Endometrial microvascular endothelial cells (primary cell): ENCODE measurements at regions not wholly inside any gene's neighbourhood (a gene's known extent, or its start where the extent isn't known, plus 50 kb on each side); places are given as distances from the start of the nearest gene placed in this dataset.

Experiments
- in situ Hi-C: cut with HindIII; loops from 2 replicates; pipeline ENCODE4 v1.10.0; 2017; ENCODE audit warnings: low sequenced_read_pairs, low pct_unique_long_range_greater_than_20kb; ENCODE audit errors: inconsistent ontology term

DNA sequence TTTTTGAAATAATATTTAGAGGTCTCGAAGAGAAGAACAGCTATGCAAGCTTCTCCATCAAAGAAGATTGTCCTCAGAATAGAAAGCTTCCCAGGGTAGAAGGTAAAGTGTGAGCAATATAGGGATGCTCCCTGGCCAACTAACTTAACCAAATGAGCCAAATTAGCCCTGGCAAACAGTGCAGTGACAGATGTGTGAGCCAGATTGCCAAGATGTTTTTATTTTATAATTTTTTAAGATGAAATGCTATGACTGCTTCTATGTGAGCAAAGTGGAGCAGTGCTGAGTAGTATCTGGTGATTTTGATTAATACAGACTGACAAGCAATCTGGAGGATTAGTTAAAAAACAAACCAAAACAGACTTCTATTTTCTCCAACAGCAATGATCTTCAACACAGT, 202.1 kb downstream of the NOVA1 start:
- in situ Hi-C loops: no loop called here

DNA sequence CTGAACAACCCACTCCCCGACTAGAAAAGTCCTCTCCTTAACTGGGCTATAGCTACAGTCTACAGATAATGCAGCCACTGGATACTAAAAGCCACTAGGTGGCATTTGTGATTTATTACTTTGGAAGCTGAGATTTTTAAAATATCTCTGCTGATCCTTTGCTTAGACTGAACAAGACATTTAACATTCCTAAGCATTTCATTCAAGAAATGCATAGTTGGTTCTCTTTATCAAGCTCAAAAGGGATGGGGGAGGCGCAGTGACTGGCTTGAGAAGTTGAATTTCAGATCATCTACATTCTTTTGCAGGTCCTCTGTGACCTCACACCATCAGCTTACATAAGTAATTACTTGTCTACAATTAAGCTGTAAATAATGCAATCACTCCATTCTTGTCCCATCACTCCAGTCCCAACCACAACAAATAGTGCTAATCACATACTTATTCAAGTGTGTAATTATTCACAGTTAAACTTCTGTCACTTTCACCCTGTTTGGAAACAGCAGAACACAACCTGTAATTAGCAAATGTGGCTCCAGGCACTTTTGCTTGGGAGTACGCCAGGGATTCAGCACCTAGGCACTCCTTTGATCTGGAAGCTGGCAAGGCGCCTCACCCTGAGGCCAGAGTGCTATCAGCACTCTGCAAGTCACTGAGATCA, 203.6 kb downstream of the NOVA1 start:
- in situ Hi-C loops: no loop called here

DNA sequence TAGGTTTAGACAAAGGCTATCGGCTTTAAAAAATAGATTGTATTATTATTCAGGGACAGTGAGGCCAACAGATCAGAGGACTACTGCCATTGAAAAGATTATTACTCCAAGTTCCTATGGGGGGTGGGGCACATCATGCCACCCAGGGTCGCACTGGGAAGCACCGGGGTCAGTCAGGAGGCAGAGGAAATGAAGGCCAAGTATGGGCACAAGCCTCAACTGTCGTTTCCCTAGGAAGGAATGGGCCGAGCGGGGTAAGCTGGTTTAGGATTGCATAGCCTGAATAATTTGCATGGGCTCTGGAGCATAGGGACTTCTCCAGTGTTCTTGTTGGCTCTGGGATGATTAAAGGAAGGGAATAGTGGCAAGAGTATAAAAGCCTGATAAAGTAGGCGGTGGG, 205.3 kb downstream of the NOVA1 start:
- in situ Hi-C loops: no loop called here

DNA sequence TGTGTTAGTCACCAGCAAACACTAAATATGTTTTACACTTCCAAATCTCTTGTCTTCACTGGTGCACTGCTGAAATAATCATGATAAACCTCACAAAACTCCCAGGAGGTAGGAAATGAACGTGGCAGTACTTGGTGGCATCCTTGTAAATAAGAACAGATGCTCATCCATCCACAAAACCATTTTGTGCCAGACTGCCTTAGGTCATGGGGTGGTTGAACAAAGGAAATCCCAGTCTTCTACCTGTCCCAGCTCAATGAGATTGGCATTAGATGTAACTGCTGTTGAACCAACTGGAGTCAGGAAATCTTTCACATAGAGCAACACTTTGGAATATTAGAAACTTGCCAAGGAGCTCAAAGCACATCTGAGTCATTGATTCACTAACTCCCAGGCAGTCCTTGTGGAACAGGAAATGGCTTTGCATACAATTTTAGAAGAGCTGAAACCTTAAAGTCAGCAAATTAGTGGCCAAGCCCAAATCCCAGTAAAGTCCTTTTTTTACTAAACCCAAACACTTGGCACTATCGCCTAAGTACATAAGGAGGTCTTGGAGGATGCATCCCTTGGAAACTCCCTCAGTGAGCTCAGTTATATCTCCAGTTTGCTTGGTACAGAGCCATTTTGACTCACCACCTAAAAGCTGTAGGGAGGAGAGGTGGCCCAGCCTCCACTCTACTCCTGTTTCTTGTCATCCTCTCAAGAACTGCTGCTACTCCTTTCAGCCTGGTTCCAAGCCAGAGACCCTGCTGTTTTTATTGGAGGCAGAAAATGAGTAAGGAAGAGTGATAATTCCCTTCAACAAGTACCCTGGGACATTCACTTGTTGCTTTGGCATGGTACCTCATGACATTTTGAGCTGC, 208.0 kb downstream of the NOVA1 start:
- in situ Hi-C loops: no loop called here

DNA sequence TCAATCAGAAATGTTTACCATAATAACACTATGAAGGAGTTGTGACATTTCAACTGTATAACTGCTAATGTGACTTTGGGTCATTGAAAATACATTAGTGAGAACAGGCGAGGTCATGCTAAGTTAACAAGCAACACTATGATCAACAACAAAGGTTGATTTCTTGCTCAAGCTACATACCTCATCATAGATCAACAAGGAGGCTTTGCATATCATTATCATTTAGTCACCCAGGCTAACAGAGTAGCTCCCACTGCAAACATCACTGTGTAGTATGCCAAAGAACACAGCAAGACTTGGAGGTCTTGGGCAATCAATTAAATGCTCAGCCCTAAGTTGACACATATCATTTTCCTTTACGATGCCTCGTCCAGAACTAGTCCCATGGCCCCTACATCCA, 212.5 kb downstream of the NOVA1 start:
- in situ Hi-C loops: no loop called here

GRCh38 chr14:26382901-26383685, 214.7 kb downstream of the NOVA1 start:
- in situ Hi-C loops: no loop called here

GRCh38 chr14:26381405-26381804, 216.4 kb downstream of the NOVA1 start:
- in situ Hi-C loops: no loop called here

DNA sequence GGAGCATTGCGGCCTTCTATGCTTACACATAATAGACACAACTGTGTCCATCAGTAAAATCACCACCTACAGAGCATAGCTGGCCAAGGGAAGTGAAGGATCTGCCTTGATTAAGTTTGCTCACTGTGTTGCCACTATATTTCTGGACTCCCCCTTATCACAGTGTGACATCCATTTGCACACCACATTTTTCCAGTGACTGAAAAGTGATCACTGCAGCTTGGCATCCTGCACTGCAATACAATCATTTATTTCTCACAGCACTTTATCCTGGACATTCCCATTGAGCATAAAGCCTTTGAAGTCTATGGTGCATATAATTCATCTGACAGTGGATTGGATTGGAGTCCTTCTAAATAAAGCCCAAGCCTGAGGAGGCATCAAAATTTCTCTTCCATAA, 217.2 kb downstream of the NOVA1 start:
- in situ Hi-C loops: no loop called here

- in situ Hi-C loops: no loop called here
Measured at GRCh38 chr14:26379951-26380350, 217.9 kb downstream of the NOVA1 start.

- in situ Hi-C loops: no loop called here
Measured at GRCh38 chr14:26377150-26377549, 220.7 kb downstream of the NOVA1 start.

- in situ Hi-C loops: no loop called here
Measured at GRCh38 chr14:26370115-26370514, 227.7 kb downstream of the NOVA1 start.

DNA sequence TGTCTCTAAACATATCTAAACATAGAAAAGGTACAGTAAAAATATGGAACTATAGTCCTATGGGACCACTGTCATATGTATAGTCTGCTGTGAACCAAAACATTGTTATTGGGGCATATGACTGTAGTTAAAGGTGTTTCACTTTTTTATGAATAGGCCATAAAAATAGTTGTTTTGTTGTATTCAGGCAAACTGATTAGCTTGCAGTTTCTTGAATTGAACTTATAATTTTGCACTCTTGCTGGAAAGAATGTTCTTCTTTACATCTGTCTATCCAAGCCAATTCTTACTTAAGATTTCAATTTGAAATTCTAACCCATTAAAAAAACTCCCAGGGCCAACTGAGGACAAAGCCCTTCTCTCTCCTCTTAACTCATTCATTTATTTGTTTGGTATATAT, 234.1 kb downstream of the NOVA1 start:
- in situ Hi-C loops: no loop called here

DNA sequence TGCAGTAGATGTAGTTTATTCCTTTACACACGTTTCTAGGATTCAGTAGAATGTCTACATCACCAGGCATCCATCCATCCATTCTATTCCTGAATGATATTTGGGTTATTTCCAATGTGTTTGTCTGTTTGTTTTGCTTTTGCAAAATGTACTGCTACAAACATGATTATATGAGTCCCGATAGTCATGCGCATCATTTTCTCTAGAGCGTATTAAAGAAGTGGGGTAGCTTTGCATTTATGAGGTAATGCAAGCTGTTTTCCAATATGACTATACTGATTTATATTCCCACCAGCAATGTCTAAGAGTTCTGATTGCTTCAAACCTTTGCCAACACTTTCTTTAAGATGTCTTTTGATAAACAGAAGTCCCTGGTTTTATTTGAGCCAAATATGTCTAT, 253.2 kb downstream of the NOVA1 start:
- in situ Hi-C loops: no loop called here

GRCh38 chr14:26339381-26339780, 258.5 kb downstream of the NOVA1 start:
- in situ Hi-C loops: no loop called here

DNA sequence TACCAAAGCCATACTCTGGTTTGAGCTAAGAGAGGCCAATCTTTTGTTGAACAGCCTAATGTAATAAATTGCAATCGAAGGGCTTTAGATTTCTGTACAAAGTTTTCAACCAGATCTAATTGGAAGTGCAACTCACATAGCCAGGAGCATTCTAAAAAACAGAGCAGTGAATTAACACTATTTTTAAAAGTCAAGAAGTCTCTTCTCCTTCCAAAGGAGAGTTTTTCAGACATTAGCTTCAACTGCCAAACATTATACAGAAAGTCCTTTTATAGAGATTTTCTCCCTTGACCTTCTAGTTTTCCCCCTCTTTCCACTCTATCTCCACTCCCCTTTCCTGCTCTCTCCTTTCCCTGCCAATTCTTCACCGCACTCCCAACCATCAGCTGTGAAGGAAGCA, 259.6 kb downstream of the NOVA1 start:
- in situ Hi-C loops: no loop called here

GRCh38 chr14:26334288-26334687, 263.5 kb downstream of the NOVA1 start:
- in situ Hi-C loops: no loop called here

DNA sequence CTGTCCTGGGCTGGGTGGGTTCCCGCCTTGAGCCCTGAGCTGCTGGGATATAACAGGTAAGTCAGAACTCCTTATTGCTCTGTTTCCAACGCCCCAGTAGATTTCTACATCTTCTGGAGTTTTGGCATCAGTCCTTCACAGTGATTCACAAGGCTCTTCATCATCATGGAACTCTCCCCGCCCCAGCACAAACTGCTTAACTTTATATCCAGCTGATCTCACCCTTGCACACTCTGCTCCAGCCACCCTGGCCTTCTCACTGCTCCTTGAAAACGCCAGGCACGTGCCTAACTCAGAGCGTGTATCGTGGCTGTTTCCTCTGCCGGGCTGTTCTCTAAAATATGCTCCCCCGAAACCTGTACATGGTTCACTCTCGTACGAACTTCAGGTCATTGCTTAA, 264.9 kb downstream of the NOVA1 start:
- in situ Hi-C loops: no loop called here

DNA sequence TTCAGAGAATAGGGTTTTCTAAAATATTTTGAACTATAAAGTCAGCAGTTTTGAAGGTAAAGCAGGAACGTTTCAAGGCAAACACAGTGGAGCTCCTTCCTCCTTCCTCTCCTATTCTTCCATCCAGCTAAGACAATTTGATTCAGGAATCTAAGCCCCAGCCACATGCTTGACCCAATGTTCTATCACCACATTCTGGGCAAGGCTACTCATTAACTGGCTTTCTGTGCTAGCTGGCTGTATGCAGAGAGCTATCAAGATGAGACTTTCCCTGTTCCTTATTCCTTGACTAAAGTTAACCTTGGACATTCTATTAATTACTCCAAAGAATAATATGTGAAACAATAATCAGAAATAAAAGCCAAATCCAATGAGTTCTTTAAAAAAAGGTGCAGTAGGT, 266.9 kb downstream of the NOVA1 start:
- in situ Hi-C loops: no loop called here

DNA sequence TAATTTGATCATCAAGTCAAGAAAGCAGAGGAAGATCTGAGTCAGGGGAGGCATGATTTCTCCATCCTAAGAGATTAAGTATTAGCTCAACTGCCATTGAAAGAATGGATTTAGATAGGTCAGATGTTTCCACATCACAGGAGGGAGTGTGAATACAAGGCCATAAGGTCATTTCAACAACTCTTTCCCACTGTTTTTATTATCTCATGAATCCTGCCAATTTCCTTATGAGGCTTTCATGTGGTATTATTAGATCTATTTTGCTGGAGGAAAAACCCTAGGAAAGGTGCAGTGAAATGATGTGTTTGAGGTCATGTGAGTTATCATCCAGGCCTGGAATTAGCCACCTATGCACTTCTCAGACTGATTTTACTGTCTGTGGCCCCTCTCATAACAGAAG, 269.0 kb downstream of the NOVA1 start:
- in situ Hi-C loops: no loop called here

GRCh38 chr14:26323869-26324268, 274.0 kb downstream of the NOVA1 start:
- in situ Hi-C loops: no loop called here
